GM19395 (cell line): ENCODE measurements at regions not wholly inside any gene's neighbourhood (a gene's known extent, or its start where the extent isn't known, plus 50 kb on each side); places are given as distances from the start of the nearest gene placed in this dataset.
"Not testable (repeated sequence)": the region's sequence is repeated elsewhere in the genome, so short reads cannot be mapped to it uniquely, and the experiment has no call there.

Source experiments
- ATAC-seq: cut with Tn5 transposase; IDR thresholded peaks from one replicate; pipeline ENCODE4 v1.9.1; 2021; ENCODE audit warnings: mild to moderate bottlenecking, moderate library complexity; ENCODE audit not compliant: unreplicated experiment

DNA sequence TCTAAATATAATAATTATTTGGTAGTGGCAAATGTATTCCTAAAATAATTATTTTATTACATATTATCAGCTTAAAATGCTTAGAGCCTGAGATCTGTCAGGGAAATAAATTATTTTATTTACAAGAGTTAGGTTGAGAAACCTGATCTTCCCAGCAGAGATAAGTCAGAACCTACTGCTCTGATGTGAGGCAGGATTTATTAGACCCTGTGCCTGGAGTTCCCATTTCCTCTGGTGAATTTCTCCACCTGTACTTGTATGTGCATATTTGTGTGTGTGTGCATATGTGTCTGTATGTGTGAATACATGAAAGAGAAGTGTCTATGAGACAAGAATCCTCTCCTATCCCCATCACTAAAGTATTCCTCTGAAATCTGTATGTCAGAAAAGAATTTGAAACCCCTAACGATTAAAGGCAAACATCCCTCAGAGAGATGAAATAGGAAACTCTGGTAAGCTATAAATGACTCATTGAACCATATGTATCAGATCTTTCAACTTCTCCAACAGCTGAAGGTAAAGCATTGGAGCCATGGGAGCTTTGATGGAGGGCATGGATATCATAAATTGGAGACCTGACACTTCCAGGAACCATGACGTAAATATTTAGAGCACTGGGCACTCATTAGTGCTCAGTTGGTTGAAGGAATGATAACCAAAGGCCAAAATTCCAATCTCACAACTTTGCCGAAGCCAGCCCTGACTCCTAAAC is 190.9 kb downstream of the XPNPEP1 start:
- no peak for ATAC-seq

DNA sequence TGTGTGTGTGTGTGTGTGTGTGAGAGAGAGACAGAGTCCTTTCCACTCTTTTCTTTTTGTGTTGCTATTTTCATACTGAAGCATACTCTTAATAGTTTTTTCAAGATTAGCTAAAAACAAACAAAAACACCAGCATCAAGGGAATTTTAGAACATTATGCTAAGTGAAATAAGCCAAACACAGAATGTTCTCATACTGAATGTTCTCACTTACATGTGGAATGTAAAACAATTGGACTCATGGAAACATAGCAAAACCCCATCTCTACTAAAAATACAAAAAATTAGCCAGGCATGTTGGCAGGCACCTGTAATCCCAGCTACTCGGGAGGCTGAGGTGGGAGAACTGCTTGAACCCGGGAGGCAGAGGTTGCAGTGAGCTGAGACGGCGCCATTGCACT is 193.4 kb downstream of the XPNPEP1 start:
- not testable (repeated sequence) for ATAC-seq

DNA sequence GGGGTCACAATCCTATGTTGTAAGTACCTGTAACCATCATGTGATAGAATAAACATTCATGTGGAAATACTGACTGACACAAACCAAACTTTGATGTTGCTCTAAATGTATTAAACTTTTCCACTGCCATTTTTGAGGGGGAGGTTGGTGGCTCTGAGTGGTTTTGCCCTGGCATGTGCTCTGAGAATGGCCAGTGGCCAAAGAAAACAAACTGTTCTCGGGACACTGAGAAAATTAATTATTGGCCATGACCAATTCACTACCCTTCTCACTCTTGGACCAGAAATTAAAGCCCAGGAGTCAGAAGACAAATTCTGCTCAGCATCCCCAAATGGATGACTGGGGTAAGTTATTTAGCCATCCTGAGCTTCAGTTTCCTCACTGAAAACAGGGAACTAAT is 195.9 kb downstream of the XPNPEP1 start:
- no peak for ATAC-seq

DNA sequence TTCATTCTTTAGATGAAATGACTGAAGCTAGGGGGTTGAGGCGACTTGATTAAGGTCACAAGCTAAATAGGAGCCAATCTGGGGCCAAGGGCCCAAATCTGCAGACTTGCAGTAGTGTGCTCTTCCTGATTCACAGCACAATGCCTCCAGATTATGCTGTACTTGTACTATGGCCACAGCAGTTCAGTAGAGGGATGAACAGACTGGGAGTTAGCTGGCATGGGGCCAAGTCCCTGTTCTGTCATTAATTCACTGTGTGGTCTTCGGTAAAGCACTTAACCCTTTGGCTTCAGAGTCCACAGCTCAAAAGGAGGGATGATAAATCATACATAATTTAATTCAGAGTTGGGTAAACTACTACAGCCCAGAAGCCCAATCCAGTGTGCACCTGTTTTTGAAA is 196.8 kb downstream of the XPNPEP1 start:
- no peak for ATAC-seq

DNA sequence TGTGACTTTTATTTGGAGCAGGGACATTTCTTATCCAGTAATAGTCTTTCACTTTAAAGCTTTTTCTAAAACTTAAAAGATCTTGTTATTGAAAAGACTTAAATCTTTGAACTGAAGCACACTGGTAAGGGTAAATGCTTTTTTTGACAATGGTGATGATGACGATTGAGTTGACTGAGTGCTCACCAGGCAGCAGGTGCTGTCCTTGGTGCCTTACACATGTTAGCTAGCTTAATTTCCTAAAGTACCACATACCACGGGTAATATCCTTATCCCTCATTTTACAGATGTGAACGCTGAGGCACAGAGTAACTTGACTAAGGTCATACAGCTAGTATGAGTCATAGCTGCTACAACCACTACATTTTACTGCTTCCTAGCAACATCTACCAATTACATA is 200.0 kb downstream of the XPNPEP1 start:
- ATAC-seq, result no peak

DNA sequence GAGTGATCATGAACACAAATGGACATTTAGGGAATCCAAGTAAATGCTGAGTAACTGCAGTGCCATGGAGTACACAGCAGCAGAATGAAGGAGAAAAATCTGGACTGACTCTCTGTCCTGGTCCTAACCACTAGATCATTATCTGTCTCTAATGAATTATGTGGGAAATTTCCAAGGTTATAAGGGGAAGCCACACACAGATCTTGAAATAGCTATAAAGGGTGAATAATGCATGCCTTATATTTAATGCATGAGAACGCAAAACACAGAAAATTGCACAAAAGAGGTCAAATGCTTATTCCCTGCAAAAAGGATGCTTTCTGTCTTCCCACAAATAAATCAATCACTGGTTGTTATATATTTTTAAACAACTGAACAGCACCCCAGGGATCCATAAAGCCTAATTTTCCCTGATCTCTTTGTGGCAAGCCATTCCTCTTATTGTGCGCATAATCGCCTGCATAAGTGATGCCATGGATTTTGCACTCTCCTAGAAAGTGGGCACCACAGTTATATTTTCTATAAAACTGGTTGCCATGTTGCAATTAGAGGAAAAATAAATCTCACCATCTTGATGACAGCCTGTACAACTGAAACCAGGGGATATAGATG is 201.8 kb downstream of the XPNPEP1 start:
- ATAC-seq, result no peak

DNA sequence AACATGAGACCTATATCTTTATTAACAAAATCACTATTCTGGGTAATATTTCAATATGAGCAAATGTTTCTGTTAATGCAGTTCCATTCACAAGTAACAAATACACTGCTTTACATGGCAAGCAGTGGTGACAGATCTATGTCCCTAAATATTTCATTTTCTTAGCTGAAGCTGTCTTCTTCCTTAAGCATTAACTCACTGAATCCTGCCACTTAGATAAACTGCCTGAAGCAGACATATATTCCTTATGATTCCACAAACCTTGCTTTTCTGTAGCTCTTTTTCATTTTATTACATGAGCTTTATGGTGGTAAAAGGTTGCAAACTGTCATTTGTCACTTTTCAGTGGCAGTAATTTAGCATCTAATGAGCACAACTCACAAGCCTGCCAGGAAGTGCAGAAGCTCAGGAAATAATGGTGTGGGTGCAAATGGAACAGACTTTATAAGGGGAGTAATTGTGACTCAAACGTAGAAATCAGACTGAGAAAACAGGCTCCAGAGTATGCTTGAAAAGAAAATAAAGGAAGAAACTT is 217.2 kb downstream of the XPNPEP1 start:
- ATAC-seq, result no peak

DNA sequence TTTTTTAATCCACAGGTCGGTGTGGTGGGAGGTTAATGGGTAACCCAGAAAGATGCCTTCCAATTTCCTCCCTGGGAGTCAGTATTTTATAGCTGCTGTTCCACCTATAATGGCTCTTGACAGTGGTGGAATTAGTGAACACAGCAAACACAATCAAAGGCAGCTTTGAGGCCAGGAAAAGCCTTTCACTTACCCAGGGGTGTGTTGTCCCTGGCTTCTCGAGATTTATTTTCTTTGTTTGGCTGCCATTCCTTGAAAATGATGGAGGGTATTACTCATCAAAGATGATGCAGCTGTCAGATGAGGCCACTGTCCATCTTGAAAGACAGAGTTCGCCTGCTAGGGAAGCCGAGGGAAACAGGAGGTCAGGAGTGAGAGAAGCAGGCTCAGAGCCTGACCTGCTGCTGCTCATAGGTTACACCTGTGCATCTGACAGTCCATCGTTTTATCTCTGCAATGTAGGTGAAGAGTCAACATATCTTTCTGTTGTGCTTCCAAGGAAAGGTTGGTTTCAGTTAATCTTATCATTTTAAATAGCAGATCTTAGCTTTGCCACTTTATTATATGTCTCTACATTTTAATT is 221.6 kb downstream of the XPNPEP1 start:
- ATAC-seq, result no peak

DNA sequence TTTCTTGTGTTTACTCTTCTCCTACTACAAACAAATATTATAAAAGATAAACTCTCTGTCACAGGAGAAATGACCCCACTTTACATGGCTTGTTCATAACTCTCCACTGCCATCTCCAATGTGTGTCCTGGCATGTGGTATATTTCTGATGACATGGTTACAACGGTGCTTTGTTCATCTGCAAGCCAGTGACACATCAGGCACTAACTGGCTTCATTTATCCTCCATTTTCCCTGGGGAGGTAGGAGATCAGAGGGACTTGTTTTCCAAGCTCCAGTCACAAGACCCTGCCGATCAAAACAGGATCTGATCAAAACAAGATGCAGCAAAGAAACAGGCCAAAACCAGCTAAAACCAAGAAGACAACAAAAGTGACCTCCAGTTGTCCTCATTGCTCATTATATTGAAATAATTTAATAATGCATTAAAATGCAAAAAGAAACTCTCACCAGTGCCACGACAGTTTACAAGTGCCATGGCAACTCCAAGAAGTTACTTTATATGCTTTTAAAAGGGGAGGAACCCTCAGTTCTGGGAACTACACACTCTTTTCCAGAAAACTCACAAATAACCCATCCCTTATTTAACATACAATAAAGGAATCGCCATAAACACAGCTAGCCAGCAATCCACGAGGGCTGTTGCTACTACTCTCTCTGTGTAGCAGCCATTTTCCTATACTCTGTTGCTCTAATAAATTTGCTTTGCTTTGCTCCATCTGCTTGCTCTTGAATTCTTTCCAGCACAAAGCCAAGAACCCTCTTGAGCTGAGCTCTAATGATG is 224.2 kb downstream of the XPNPEP1 start:
- no peak for ATAC-seq

DNA sequence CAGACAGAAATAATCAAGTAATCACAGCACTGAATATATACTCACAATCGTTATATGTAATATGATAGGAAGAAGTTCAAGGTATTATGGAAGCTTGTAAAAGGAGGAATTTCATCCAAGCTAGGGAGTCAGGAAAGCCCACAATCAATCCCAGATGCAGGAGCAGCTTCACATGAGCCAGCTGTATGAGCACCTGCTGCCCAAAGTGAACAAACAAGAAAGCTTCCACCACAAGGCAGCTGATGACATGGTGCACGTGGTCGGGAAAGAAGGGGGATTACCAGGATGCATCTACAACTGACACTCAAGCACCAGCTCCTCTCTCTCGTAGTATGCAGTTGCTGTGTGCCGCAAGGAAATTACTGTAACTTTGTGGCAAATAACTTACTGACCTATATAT is 225.2 kb downstream of the XPNPEP1 start:
- no peak for ATAC-seq

DNA sequence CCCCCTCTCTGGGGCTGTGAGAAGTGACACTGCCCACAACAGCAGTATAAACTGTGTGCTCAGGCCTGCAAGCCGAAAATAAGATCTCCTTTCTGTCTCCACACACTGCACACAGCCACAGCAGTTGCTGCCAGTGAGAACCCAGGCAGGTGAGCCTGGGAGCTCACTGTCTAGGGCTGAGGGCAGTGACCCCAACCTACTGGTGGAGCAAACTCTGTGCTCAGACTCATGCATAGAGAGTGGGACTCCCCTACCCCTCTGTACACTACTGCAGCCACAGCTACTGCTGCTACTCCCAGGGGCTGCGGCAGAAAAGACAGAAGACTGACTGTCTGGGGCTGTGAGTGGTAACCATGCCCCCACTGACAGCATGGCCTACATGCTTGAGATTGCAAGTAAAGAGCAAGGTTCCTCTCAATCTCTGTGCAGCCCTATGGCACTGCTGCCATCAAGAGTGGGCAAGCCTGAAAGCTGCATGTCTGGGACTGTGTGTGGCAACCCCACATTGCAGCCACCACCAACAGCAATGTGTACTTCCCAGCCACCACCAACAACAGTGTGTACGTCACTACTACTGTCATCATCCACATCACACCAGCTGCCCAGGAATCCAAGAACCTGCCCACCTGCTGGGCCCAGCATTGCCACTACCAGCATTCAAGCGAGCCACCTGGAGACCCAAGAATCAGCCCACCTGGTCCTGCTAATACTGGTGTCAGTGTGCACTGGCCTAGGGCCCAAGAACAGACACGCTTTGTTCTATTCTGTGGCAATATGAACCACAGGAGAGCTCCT is 226.1 kb downstream of the XPNPEP1 start:
- no peak for ATAC-seq

DNA sequence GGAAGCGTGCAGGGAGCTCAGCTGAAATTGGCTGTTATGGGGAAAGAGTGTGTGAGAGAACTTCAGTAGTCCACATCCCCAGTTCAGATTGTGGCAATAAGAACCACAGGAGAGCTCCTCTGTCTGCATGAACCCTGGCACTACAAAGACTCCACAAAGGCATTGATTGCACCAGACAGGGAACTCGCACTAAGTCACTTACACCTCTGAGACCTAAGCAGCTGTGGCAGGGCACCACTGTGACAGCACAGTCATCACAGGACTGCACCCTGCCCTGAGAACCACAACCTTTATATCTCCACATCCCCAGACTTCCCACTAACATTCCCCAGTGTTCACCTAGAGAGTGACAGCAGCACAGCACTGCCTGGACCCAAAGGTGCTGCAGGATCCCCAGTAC is 226.8 kb downstream of the XPNPEP1 start:
- ATAC-seq, result no peak

DNA sequence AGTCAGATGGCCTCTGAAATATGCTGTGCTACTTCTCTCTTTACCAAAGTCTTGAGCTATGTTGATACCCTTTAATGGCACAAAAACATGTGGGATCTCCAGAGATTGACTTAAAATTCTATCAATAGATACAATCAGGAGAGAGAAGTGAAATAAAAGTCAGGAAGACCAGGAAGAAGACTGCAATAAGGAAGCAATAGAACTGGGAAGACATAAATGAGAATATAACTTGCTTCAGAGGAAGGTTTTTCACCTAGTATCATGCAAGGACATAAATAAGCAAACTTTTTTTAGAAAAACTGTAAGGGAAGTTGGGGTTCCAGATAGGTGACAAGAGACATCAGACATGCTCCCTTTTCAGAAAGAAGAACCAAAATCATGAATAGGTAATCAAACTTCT is 227.3 kb downstream of the XPNPEP1 start:
- no peak for ATAC-seq

DNA sequence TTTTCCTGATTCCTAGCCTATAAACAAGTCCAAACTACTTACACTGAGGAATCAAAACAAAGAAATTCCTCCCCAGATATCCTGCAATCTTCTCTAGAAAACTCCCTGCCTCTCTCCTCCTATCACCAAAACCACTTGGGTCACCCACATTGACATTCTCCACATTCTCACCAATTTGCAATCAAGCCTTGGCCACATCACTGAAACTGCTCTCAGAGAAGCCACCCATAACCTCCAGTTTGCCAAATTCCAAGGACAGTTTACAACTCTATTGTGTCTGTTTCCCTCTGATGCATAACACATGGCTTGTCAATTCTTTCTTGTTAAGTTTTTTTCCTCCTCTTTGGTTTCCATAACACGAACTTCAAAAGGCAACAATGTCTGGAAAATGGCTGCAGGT is 233.5 kb downstream of the XPNPEP1 start:
- no peak for ATAC-seq

DNA sequence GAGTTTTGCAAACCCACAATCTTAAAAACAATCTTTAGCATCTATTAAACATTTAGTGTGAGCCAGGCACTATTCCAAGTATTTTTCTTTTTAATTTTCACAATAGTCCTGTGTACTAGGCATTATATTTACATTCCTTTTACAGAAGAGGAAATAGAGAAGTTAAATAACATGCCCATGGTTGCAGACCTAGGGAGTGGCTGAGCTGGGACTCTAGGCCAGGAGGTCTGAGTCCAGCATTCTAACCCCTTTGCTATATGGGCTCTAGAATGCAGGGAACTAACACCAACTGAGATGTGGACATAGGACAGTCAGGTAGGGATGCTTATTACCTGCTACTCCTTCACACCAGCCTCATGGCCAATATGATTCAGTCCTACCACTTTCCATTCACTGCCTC is 243.8 kb downstream of the XPNPEP1 start:
- no peak for ATAC-seq

DNA sequence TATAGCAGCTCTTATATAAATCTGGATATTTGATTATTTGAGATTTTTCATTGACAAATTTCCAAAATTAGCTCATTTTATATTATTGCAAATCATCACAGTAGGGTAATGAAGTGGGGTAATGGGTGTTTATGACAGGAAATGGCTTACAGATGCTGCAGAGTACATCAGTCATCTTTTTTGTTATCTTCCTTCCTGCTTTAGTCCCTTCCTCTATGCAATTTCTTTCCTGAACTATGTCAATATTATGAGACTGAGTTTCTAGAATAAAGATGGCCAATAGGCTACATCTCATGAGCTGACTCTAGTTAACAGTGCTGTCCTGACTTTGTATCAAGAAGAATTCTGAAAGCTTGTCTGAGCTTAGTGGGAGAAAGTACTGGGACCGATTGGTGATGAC is 244.5 kb downstream of the XPNPEP1 start:
- no peak for ATAC-seq

DNA sequence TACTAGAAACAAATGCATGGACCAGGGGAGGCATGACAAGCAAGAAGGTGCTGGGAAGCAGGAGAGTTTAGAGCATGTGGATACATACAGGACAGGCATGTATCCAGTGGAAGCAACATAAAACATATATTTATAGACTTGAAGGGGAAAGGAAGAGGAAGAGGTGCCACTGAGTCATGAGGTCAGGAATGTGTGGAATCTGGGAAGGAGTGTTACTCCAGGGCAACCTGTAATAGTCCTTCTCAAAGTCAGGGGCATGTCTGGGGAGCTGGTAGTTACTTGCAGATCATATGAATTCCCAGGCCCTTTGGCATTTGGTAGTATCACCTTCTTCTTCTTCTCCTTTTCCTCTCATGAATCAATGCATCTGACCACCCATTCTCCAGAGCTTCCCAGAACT is 246.6 kb downstream of the XPNPEP1 start:
- no peak for ATAC-seq

DNA sequence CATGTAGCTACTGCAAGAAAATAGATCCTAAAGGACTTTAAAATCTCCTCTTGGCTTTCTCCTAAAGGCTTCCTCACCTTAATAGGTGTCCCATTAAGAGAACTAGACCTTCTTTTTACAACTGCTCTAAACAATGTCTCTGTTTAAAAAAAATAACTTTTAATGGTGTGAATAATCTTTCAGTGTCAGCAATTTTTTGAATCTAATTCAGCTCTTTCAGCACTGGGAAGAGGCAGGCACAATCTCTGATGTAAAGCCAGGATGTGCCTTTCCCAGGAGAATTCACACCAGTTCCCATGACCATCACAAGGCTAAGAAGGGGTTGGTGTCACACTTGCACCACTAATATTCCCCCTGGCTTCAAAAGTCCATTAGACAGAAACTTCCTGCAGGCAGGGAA is 254.6 kb downstream of the XPNPEP1 start:
- ATAC-seq, result no peak

DNA sequence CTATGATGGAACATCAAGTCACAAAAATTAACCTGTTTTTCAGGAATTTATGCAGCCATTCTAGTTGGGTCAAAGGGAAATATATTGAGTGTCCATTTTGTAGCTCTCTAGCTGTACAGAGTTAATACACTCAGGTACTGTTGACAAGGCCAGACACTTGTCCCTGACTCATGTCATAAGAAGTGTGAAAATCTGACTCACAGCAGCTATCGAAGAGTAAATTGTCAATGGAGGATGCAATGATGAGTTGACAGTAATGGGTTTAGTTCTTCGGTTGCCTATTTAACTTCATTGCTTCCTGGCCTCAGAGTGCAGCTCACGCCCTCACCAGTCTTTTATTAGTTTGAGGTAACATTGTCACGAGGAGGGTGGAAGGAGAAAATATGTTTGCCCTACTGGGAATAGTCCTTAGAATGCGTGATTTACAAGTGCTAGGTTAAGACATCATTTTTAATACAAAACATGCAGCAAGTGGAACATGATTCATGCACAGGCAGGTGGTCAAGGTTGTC is 255.1 kb downstream of the XPNPEP1 start:
- no peak for ATAC-seq

DNA sequence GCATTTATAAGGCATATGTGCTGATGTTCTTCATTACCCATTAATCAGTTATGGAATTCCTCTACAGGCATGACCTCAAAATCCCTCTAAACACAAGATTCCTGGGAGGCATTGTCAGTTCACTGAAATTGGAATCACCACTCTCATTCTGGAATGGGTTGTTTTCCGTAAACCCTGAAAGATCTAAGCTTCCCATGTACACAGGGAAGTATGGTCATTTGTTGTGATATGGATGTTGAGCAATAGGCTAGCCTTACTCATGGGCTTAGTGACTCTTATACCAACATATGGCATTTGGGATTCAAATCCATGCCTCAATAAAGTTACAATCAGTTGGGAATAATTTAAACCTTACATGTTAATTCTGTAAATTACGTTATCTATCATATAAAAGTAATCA is 258.0 kb downstream of the XPNPEP1 start:
- ATAC-seq, result no peak

DNA sequence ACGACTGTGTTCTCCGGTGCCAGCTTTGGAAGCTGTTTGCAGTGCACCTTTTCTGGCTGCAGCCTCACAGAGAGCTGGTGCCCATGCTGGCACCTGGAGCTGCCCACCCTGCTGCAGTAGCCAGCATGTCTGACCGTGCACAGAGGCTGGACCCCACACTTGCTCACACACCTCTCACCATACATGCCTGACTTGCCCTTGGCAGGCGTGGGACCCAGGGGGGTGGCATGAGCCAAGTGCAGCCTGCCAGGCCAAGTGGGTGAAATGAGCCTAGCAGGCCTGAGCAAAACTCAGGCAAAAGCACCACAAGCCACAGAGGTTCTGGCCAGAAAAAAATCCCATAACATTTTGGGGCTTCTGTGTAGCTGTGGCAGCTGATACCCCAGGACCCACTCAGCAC is 258.8 kb downstream of the XPNPEP1 start:
- no peak for ATAC-seq
